NCI-H2107 treated with DMSO at 0.1 percent for 48 hours (cell line): ENCODE measurements at regions not wholly inside any gene's neighbourhood (a gene's known extent, or its start where the extent isn't known, plus 50 kb on each side); places are given as distances from the start of the nearest gene placed in this dataset.

ENCODE experiments used
- DNase-seq: peaks from one replicate; lab custom pipeline; 2025; ENCODE audit not compliant: unreplicated experiment; lab: John Stamatoyannopoulos, UW

DNA sequence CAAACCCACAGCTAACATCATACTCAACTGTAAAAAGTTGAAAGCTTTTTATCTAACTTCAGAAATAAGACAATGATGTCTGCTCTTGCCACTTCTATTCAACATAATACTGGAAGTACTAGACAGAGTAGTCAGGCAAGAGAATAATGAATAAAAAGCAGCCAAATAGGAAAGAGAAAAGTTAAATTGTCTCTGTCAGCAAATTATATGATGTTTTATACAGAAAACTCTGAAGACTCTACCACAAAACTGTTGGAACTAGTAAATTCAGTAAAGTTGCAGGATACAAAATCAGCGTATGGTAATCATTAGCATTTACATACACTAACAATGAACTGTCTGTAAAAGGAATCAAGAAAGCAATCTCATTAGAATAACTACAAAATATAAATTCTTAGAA is 752.9 kb upstream of the CT83 start:
- DNase-seq, result no peak

- DNase-seq, result no peak
These were observed 733.7 kb upstream of the CT83 start for GRCh38 chrX:117196481-117196880.

DNA sequence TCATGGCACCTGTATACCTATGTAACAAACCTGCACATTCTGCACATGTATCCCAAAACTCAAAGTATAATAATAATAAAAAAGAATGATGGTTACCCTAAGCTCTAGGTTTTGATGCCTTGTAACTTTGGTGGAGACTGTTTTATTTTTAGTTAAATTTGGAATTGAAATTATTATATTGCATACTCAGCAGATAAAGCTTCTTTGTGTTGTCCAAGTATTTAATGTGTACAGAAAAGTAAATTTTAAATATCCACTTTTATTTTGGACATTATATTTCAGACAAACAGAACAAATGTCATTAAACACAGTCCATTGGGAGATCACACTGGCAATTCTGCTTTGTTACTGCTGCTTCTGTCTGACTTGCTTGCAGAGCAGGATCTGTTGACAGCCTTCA is 684.5 kb upstream of the CT83 start:
- DNase-seq, result no peak

- no peak for DNase-seq
These were observed 675.3 kb upstream of the CT83 start for GRCh38 chrX:117138070-117138469.

- no peak for DNase-seq
These were observed 672.2 kb upstream of the CT83 start for GRCh38 chrX:117134983-117135382.

- no peak for DNase-seq
These were observed 657.9 kb upstream of the CT83 start for GRCh38 chrX:117120700-117121099.

DNA sequence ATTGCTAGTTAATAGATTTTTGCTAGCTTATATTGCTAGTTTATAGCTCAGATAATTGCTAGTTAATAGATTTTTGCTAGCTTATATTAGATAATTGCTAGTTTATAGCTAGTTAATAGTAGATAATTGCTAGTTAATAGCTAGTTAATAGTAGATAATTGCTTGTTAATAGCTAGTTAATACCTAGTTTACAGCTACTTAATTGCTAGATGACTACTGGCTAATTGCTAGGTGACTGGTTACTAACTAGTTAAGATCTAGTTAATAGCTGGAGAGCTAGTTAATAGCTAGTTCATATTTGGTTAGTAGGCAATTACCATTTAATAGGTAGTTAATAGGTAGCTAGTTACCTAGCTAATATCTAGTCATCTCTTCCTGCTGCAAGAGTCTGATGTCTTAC is 633.8 kb upstream of the CT83 start:
- no peak for DNase-seq

GRCh38 chrX:117095393-117095792 is 632.6 kb upstream of the CT83 start:
- no peak for DNase-seq

- DNase-seq, result no peak
These were observed 631.4 kb upstream of the CT83 start for GRCh38 chrX:117094149-117094548.

GRCh38 chrX:117093319-117093718 is 630.5 kb upstream of the CT83 start:
- DNase-seq, result no peak

DNA sequence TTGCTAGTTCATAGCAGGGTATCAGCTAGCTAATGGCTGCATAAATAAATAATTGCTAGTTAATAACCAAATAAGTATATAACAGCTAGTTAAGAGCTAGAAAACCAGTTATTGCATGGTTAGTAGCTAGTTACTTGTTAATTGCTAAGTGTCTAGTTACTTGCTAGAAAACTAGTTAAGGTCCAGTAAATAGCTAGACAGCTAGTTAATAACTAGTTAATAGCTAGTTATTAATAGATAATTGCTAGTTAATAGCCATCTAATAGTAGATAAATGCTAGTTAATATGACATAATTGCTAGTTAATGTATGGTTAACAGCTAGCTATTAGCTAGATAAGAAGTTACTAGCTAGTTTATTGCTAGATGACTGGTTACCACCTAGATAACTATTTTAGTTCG is 629.9 kb upstream of the CT83 start:
- no peak for DNase-seq

DNA sequence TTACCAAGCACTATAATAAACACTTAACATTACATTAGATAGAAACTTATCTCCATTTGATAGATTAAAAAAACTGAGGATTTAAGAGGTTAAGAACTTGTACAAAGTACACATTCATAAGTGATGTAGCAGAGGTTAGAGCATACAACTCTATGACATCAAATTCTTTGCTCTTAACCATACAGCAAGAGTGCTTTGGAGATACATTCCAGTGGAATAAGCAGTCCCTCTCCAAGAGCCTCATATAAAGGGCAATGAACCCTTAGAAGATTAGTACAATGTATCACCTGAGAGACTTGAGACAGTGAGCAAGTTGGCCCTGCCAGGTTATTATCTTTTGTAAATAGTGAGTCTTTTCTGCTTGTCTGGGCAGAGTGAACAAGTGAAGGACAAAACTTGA is 600.4 kb upstream of the CT83 start:
- no peak for DNase-seq

DNA sequence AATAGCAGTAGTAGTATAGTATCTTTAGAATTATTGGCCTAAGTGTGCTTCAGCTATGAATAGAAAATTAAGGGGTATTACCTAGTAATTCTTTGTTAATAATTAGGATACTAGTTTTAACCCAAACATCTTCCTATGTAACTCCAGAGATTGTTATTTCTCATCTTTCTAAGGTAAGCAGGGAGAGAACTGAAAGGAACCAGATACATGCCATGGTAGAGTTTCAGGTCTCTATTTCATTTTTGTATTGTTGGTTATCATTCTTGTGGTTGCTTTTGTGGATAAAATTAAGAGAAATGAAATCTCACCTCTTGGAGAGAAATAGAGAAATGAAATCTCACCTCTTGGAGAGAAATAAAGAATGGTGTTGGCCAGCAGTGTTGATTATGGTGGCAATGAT is 597.1 kb upstream of the CT83 start:
- no peak for DNase-seq

- no peak for DNase-seq
These were observed 590.5 kb upstream of the CT83 start for GRCh38 chrX:117053260-117053659.

DNA sequence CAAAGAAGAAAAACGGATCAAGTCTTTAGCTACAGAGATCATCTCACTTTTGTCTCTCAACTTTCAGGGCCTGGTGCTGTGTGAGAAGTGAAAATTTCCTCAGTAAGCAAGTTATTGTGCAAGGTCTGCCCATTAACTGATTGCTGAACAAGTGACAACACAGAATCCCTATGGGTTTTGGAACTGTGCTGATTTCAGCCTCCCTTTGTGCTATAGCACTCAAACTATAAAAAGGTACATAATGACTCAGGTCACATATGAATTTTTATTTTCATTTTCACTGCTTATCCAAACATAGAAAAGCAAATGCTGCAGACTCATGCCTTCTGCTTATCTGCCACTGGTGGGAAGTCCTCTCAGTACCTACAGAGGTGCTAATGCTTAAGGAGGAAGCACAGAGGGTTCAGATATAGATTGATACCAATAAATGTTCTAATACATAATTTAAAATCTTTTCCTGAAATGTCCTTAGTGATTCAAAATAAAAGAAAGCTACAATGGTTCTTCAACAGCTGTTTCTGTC is 576.2 kb upstream of the CT83 start:
- no peak for DNase-seq

GRCh38 chrX:117010243-117010642 is 547.5 kb upstream of the CT83 start:
- no peak for DNase-seq

DNA sequence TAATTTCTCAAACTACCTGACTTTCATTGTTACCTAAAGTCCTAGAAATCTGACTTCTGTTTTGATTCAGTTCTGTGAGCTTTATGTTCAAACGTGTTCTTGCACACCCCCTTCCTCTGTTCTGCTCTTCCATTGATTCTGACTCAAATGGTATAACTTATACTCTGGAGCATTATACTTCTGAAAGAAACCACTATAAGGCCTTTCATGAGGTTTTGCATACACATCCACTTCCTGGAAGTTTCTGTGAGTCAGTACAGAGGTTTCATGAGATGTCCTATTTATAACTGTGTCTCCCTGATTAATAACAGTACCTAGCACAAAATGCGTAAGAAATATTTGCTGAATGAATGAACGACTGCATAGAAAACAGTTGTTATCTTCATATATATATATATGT is 540.2 kb upstream of the CT83 start:
- no peak for DNase-seq

- DNase-seq, result no peak
These were observed 512.7 kb upstream of the CT83 start for GRCh38 chrX:116975517-116975916.

DNA sequence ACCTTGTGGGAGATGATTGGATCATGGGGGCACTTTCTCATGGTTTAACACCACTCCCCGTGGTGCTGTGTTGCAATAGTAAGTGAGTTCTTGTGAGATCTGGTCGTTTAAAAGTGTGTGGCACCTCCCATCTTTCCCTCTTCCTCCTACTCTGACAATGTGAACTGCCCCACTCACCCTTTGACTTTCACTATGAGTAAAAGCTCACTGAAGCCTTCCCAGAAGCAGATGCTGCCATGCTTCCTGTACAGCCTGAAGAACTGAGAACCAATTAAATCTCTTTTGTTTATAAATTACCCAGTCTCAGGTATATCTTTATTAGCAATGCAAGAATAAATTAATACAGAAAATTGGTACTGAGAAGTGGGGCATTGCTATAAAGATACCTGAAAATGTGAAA is 509.6 kb upstream of the CT83 start:
- no peak for DNase-seq

DNA sequence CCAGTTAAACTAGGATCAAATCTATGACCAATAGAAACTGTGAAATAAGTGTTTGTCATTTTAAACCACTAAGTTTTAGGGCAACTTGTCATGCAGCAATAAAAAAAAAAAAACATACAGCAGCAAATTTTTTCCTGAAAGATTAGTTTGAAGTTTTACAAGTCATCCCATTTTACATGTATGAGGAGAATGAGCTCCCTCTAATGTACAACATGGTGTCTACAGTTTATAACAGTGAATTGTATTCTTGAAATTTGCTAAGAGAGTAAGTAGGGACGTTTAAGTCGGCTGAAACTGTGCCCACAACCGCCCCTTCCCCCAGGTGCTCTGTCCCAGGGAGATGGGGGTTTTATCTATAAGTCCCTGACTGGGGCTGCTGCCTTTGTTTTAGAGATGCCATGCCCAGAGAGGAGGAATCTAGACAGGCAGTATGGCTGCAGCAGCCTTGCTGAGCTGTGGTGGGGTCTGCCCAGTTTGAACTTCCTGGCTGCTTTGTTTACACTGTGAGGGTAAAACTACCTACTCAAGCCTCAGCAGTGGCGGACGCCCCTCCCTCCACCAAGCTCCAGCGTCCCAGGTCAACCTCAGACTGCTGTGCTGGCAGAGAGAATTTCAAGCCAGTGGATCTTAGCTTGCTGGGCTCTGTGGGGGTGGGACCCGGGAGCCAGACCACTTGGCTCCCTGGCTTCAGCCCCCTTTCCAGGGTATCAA is 499.3 kb upstream of the CT83 start:
- DNase-seq, result no peak

DNA sequence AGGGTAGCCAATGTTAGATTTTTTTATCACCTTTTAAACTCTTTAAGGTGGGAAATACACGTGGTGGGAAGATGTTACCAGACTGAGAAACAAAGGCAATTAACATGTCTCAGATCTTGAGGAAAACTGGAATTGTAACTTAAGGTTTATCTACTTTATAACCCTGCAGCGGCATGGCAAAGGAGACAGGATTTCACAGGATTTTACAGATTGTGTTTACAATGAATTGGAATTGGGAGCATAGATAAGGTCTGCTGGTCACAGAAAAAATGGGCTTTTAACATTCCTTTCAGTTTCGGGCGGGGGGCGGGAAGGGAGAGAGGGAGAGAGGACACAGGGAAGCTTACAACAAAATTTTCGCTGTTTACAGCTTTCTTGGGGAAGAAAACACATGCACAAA is 467.5 kb upstream of the CT83 start:
- no peak for DNase-seq

GRCh38 chrX:116897526-116897925 is 434.8 kb upstream of the CT83 start:
- no peak for DNase-seq

DNA sequence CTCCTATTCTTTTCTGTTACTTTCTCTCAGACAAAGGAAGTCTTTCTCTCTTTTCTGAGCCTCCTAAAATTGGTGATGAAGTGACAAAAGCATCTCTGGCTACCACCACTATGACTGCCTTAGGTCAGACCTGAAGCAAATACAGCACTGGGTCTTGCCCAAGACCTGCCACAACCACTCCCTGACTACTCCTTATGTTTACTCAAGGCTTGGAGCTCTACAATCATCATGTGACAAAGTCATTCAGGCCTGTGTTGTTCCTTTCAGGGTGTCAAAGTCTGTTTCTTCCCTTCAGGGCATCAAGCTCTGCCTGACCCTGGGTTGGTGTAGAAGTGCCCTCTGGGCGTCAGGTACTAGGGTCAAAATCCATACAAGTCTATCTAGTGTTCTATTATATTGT is 419.2 kb upstream of the CT83 start:
- no peak for DNase-seq
